Hematopoietic multipotent progenitor cell treated with erythropoietin and hydrocortisone succinate and interleukin-3 and kit ligand, for 4 days (in vitro differentiated cells): ENCODE measurements at regions not wholly inside any gene's neighbourhood (a gene's known extent, or its start where the extent isn't known, plus 50 kb on each side); places are given as distances from the start of the nearest gene placed in this dataset.
"Not testable (repeated sequence)": the region's sequence is repeated elsewhere in the genome, so short reads cannot be mapped to it uniquely, and the experiment has no call there.

Experiments
- DNase-seq: peaks from one replicate; pipeline ENCODE4 v3.0.0-alpha.2; 2015

GRCh38 chr2:150127995-150128394, 359.5 kb downstream of the RND3 start:
- no peak for DNase-seq

- DNase-seq, result no peak
These were observed 360.0 kb downstream of the RND3 start for GRCh38 chr2:150127346-150127990.

GRCh38 chr2:150126839-150127238, 360.6 kb downstream of the RND3 start:
- no peak for DNase-seq

- DNase-seq, result no peak
These were observed 361.2 kb downstream of the RND3 start for GRCh38 chr2:150126143-150126740.

- peak; percentile 4 for DNase-seq
These were observed 361.8 kb downstream of the RND3 start for GRCh38 chr2:150125708-150126107.

GRCh38 chr2:150125188-150125587, 362.3 kb downstream of the RND3 start:
- no peak for DNase-seq

- DNase-seq, result no peak
These were observed 362.7 kb downstream of the RND3 start for GRCh38 chr2:150124739-150125138.

GRCh38 chr2:150122871-150123613, 364.4 kb downstream of the RND3 start:
- DNase-seq, result no peak

- DNase-seq, result no peak
These were observed 365.3 kb downstream of the RND3 start for GRCh38 chr2:150122156-150122555.

- no peak for DNase-seq
These were observed 367.0 kb downstream of the RND3 start for GRCh38 chr2:150120326-150120955.

- DNase-seq, result no peak
These were observed 367.6 kb downstream of the RND3 start for GRCh38 chr2:150119819-150120218.

- not testable (repeated sequence) for DNase-seq
These were observed 373.4 kb downstream of the RND3 start for GRCh38 chr2:150114089-150114488.

GRCh38 chr2:150110548-150110947, 376.9 kb downstream of the RND3 start:
- no peak for DNase-seq

- no peak for DNase-seq
These were observed 377.6 kb downstream of the RND3 start for GRCh38 chr2:150109912-150110311.

- no peak for DNase-seq
These were observed 378.4 kb downstream of the RND3 start for GRCh38 chr2:150109028-150109427.

- DNase-seq, result no peak
These were observed 379.7 kb downstream of the RND3 start for GRCh38 chr2:150107816-150108215.

GRCh38 chr2:150107170-150107569, 380.3 kb downstream of the RND3 start:
- no peak for DNase-seq

- DNase-seq, result no peak
These were observed 385.5 kb downstream of the RND3 start for GRCh38 chr2:150101947-150102346.

GRCh38 chr2:150100834-150101233, 386.6 kb downstream of the RND3 start:
- no peak for DNase-seq

GRCh38 chr2:150100336-150100735, 387.1 kb downstream of the RND3 start:
- no peak for DNase-seq

- DNase-seq, result no peak
These were observed 387.7 kb downstream of the RND3 start for GRCh38 chr2:150099805-150100204.

- no peak for DNase-seq
These were observed 389.5 kb downstream of the RND3 start for GRCh38 chr2:150097901-150098531.

- DNase-seq, result no peak
These were observed 390.1 kb downstream of the RND3 start for GRCh38 chr2:150097402-150097801.
